Naive thymus-derived CD4-positive, alpha-beta T cell (primary cell): ENCODE measurements at regions not wholly inside any gene's neighbourhood (a gene's known extent, or its start where the extent isn't known, plus 50 kb on each side); places are given as distances from the start of the nearest gene placed in this dataset.
"Not testable (repeated sequence)": the region's sequence is repeated elsewhere in the genome, so short reads cannot be mapped to it uniquely, and the experiment has no call there.

Experiments used
- ATAC-seq: fragments of 150-1000 bp; cut with Tn5 transposase; 2 replicates; pipeline ENCODE4 v1.10.0; 2021; ENCODE audit warnings: mild to moderate bottlenecking, moderate library complexity
- CTCF ChIA-PET: fragments of 350-600 bp; sonication (Branson Sonifier 250); formaldehyde crosslinking; loops from one replicate; lab custom pipeline; 2021; ENCODE audit warnings: antibody characterized with exemption; lab: Charles Lee
- POLR2A ChIA-PET: fragments of 350-600 bp; sonication (Branson Sonifier 250); formaldehyde crosslinking; loops from one replicate; lab custom pipeline; 2021; ENCODE audit warnings: antibody characterized with exemption, inconsistent platforms; lab: Charles Lee
- DNase-seq, 9 donors: peaks; one replicate each; pipeline versions ENCODE4 v3.0.0 to v3.0.0-alpha.2; 2020 to 2022; ENCODE audit warnings: mixed read lengths in 1 of 9
- H3K27ac ChIP-seq: one replicate; pipeline ENCODE4 v1.7.0; 2013; ENCODE audit warnings: mild to moderate bottlenecking, low read depth, low read length, moderate library complexity
- H3K27me3 ChIP-seq, 2 donors: one replicate each; pipeline ENCODE4 v1.7.0; 2013; ENCODE audit warnings: low read length in 2 of 2, mild to moderate bottlenecking in 2 of 2, moderate library complexity in 2 of 2; ENCODE audit not compliant: control insufficient read depth in 2 of 2, insufficient read depth in 2 of 2
- H3K36me3 ChIP-seq, 3 experiments: 1 replicate in 2 of 3; 2 replicates in 1 of 3; pipeline ENCODE4 v1.7.0; 2013; ENCODE audit warnings: low read length in 3 of 3, mild to moderate bottlenecking in 3 of 3, moderate library complexity in 1 of 3; ENCODE audit not compliant: insufficient read depth in 3 of 3, control insufficient read depth in 2 of 3
- H3K4me1 ChIP-seq, 2 donors: one replicate each; pipeline ENCODE4 v1.7.0; 2013; ENCODE audit warnings: low read length in 2 of 2, mild to moderate bottlenecking in 2 of 2, moderate library complexity in 1 of 2; ENCODE audit not compliant: control insufficient read depth in 2 of 2, insufficient read depth in 2 of 2
- H3K4me3 ChIP-seq: 2 replicates; pipeline ENCODE4 v1.7.0; 2013; ENCODE audit warnings: mild to moderate bottlenecking, low read length
- H3K9me3 ChIP-seq, 3 experiments: 1 replicate in 2 of 3; 2 replicates in 1 of 3; pipeline ENCODE4 v1.7.0; 2013; ENCODE audit warnings: low read length in 3 of 3; ENCODE audit not compliant: control insufficient read depth in 2 of 3
- H3K27ac Mint-ChIP-seq, 9 donors: one replicate each; pipeline ENCODE4 v1.8.0; 2020 to 2022; ENCODE audit warnings: mixed read lengths in 9 of 9, mild to moderate bottlenecking in 8 of 9, moderate library complexity in 5 of 9, inconsistent platforms in 2 of 9
- H3K27me3 Mint-ChIP-seq, 5 donors: one replicate each; pipeline ENCODE4 v1.8.0; 2021 to 2022; ENCODE audit warnings: mixed read lengths in 5 of 5, mild to moderate bottlenecking in 1 of 5
- H3K36me3 Mint-ChIP-seq, 5 donors: one replicate each; pipeline ENCODE4 v1.8.0; 2020 to 2022; ENCODE audit warnings: mixed read lengths in 5 of 5, mild to moderate bottlenecking in 3 of 5, inconsistent platforms in 1 of 5
- H3K4me1 Mint-ChIP-seq, 7 donors: one replicate each; pipeline ENCODE4 v1.8.0; 2020 to 2022; ENCODE audit warnings: mixed read lengths in 7 of 7, mild to moderate bottlenecking in 3 of 7, inconsistent platforms in 1 of 7
- H3K4me3 Mint-ChIP-seq, 10 donors: one replicate each; pipeline ENCODE4 v1.8.0; 2020 to 2022; ENCODE audit warnings: mild to moderate bottlenecking in 10 of 10, mixed read lengths in 10 of 10, moderate library complexity in 6 of 10, inconsistent platforms in 2 of 10
- H3K9me3 Mint-ChIP-seq, 11 donors: one replicate each; pipeline ENCODE4 v1.8.0; 2020 to 2022; ENCODE audit warnings: mixed read lengths in 11 of 11, mild to moderate bottlenecking in 4 of 11, inconsistent platforms in 1 of 11, moderate library complexity in 1 of 11
- intact Hi-C, 2 donors: fragments of 100-400 bp; cut with micrococcal nuclease; formaldehyde crosslinking; loops; one replicate each; pipeline ENCODE4 v1.15.1; 2023

DNA sequence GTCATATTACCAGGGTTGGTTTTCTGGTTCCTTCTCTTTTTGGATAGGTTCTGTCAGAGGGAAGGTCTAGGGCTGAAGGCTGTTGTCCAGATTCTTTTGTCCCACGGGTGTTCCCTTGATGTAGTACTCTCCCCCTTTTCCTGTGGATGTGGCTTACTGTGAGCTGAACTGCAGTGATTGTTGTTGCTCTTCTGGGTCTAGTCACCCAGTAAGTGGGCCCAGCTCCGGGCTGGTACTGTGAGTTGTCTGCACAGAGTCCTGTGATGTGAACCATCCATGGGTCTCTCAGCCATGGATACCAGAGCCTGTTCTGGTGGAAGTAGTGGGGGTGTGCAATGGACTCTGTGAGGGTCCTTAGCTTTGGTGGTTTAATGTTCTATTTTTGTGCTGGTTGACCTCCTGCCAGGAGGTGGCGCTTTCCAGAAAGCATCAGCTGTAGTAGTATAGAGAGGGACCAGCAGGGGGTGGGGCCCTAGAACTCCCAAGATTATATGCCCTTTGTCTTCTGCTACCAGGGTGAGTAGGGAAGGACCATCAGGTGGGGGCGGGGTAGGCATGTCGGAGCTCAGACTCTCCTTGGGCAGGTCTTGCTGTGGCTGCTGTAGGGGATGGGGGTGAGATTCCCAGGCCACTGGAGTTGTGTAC is 99.4 kb upstream of the CHST15 start:
- peaks cover 21 to 56% (median 34%) of the 10 kb centered on the region in 5 donors for H3K27me3 Mint-ChIP-seq
- H3K4me1 ChIP-seq, H3K4me3 Mint-ChIP-seq, H3K9me3 Mint-ChIP-seq, H3K36me3 Mint-ChIP-seq, H3K27ac Mint-ChIP-seq, H3K36me3 ChIP-seq, ATAC-seq, H3K9me3 ChIP-seq, DNase-seq, H3K4me3 ChIP-seq, POLR2A ChIA-PET, H3K27me3 ChIP-seq, H3K4me1 Mint-ChIP-seq, H3K27ac ChIP-seq: not testable (repeated sequence)
- CTCF ChIA-PET = interaction anchor here (0.7 to 1.1 kb wide), 2 partner anchors 10 to 196 kb away, joined by 3 read pairs; no protein-coding TSS in a partner anchor
- intact Hi-C loops = loop anchor here in 1 of 2 donors (1.0 kb wide), 1 partner anchor 31 kb away; no protein-coding TSS in a partner anchor

DNA sequence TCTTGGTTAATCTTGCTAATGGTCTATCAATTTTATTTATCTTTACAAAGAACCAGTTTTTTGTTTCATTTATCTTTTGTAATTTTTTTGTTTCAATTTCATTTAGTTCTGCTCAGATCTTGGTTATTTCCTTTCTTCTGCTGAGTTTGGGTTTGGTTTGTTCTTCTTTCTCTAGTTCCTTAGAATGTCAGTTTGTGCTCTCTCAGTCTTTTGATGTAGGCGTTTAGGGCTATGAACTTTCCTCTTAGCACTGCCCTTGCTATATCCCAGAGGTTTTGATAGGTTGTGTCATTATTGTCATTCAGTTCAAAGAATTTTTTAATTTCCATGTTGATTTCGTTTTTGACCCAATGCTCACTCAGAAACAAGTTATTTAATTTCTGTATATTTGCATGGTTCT is 97.1 kb upstream of the CHST15 start:
- ATAC-seq, H3K36me3 Mint-ChIP-seq, H3K27ac Mint-ChIP-seq, H3K36me3 ChIP-seq, intact Hi-C loops, DNase-seq, H3K4me1 Mint-ChIP-seq, POLR2A ChIA-PET, H3K4me1 ChIP-seq, H3K9me3 Mint-ChIP-seq, H3K27me3 ChIP-seq, H3K4me3 ChIP-seq, H3K27ac ChIP-seq, CTCF ChIA-PET, H3K9me3 ChIP-seq, H3K4me3 Mint-ChIP-seq: not testable (repeated sequence)
- H3K27me3 Mint-ChIP-seq = peaks cover 17 to 47% (median 27%) of the 10 kb centered on the region in 5 donors

GRCh38 chr10:124186956-124187355 is 93.6 kb upstream of the CHST15 start:
- ChIA-PET CTCF (no interaction called here), POLR2A (no interaction called here)
- H3K4me3 ChIP-seq = no peak overlapping the region
- H3K27ac ChIP-seq = no peak overlapping the region
- Mint-ChIP-seq H3K4me3 (no peak overlapping the region), H3K27ac (no peak overlapping the region), H3K9me3 (peaks cover 0 to 2% (median 0%) of the 10 kb centered on the region in 11 donors), H3K27me3 (peaks cover 10 to 38% (median 16%) of the 10 kb centered on the region in 5 donors), H3K4me1 (peaks cover 0 to 5% (median 0%) of the 10 kb centered on the region in 7 donors), H3K36me3 (no peaks in the 10 kb centered on the region)
- no peaks in the 10 kb centered on the region for H3K27me3 ChIP-seq
- intact Hi-C loops = no loop called here
- DNase-seq (no peak), ATAC-seq (no peak)
- no peaks in the 10 kb centered on the region for H3K4me1 ChIP-seq
- H3K36me3 ChIP-seq = no peaks in the 10 kb centered on the region
- no peaks in the 10 kb centered on the region for H3K9me3 ChIP-seq

DNA sequence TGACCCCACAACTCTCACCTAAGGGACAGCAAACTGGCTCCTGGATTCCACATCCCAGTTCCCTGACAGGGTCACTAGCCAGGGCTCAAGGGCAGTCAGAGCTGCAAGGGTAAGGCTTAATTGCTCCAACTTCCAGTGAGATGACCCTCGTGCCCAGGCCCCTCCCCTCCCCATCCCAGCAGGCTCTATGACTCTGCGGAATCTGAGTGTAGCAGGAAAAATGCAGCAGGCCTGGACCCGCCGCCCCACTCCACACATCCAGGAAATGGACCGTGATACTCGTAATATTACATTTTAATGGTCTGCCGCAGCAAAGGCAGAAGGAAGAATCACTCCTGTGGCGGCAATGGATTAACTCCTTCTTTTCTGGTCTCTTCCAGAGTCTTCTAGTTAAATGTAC is 91.7 kb upstream of the CHST15 start:
- no peaks in the 10 kb centered on the region for H3K36me3 ChIP-seq

DNA sequence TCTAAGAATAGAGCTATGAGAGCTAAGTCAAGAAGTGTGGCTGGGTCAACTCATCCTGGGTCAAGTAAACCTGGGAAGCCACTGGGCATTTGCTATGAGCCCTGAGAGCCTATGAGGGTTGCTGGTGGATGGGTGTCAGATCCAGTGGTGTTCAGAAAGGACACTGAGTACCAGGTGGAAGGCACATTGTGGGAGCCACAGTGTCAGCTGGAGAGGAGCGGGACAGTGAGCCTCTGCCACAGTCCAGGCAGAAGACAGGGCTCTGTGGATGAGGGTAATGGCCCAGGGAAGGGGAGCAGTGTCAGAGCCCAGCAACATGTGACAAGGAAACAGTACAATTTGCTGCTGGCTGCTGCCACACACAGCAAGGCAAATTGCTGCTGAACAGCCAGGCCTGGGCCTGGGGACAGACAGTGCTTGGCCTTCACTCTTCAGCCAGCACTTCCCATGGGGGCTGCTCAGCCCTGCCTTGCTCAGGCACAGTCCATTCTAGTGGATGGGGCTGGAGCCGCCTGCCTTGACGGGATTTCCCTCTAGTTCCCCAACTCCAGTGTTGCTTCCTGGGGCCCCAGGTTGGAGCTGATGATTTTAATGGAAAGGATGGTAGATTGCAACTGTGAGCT is 90.9 kb upstream of the CHST15 start:
- no peak overlapping the region for H3K27ac ChIP-seq
- intact Hi-C loops = no loop called here
- H3K36me3 Mint-ChIP-seq = no peaks in the 10 kb centered on the region
- H3K4me1 Mint-ChIP-seq = peaks cover 0 to 5% (median 0%) of the 10 kb centered on the region in 7 donors
- ChIA-PET CTCF (no interaction called here), POLR2A (no interaction called here)
- no peaks in the 10 kb centered on the region for H3K9me3 ChIP-seq
- no peak overlapping the region for H3K4me3 ChIP-seq
- H3K4me1 ChIP-seq = no peaks in the 10 kb centered on the region
- H3K4me3 Mint-ChIP-seq = no peak overlapping the region
- peaks cover 0 to 2% (median 0%) of the 10 kb centered on the region in 11 donors for H3K9me3 Mint-ChIP-seq
- no peak for ATAC-seq
- H3K27me3 ChIP-seq = no peaks in the 10 kb centered on the region
- no peak overlapping the region for H3K27ac Mint-ChIP-seq
- DNase-seq = no peak
- no peaks in the 10 kb centered on the region for H3K36me3 ChIP-seq
- peaks cover 0 to 15% (median 4%) of the 10 kb centered on the region in 5 donors for H3K27me3 Mint-ChIP-seq

More for the DNA sequence above, 91.7 kb upstream of the CHST15 start:
- ChIA-PET CTCF (no interaction called here), POLR2A (interaction anchor here (0.7 kb wide), 1 partner anchor 145 kb away, joined by 3 read pairs; no protein-coding TSS in a partner anchor)
- Mint-ChIP-seq H3K4me1 (peaks cover 0 to 5% (median 0%) of the 10 kb centered on the region in 7 donors), H3K4me3 (no peak overlapping the region), H3K27me3 (peaks cover 0 to 22% (median 7%) of the 10 kb centered on the region in 5 donors), H3K36me3 (no peaks in the 10 kb centered on the region), H3K9me3 (peaks cover 0 to 2% (median 0%) of the 10 kb centered on the region in 11 donors), H3K27ac (no peak overlapping the region)
- intact Hi-C loops = no loop called here
- Histone ChIP-seq H3K27me3 (no peaks in the 10 kb centered on the region), H3K4me3 (no peak overlapping the region), H3K9me3 (no peaks in the 10 kb centered on the region), H3K27ac (no peak overlapping the region), H3K4me1 (no peaks in the 10 kb centered on the region)
- DNase-seq = no peak
- ATAC-seq = no peak

- Mint-ChIP-seq H3K4me1 (peaks cover 0 to 5% (median 0%) of the 10 kb centered on the region in 7 donors), H3K27me3 (peaks cover 0 to 8% (median 0%) of the 10 kb centered on the region in 5 donors), H3K27ac (peak overlapping the region in 2 of 9 donors; percentile 34 to 46), H3K4me3 (no peak overlapping the region), H3K36me3 (no peaks in the 10 kb centered on the region), H3K9me3 (peaks cover 0 to 2% (median 0%) of the 10 kb centered on the region in 11 donors)
- ATAC-seq = no peak
- Histone ChIP-seq H3K27ac (no peak overlapping the region), H3K36me3 (no peaks in the 10 kb centered on the region), H3K4me1 (no peaks in the 10 kb centered on the region), H3K9me3 (no peaks in the 10 kb centered on the region), H3K4me3 (no peak overlapping the region), H3K27me3 (no peaks in the 10 kb centered on the region)
- no peak for DNase-seq
- ChIA-PET CTCF (no interaction called here), POLR2A (no interaction called here)
- intact Hi-C loops = no loop called here
Measured at GRCh38 chr10:124183617-124184016, 90.2 kb upstream of the CHST15 start.
